HG02852 (cell line): ENCODE measurements at regions not wholly inside any gene's neighbourhood (a gene's known extent, or its start where the extent isn't known, plus 50 kb on each side); places are given as distances from the start of the nearest gene placed in this dataset.
"Not testable (repeated sequence)": the region's sequence is repeated elsewhere in the genome, so short reads cannot be mapped to it uniquely, and the experiment has no call there.

Experiments
- ATAC-seq: cut with Tn5 transposase; IDR thresholded peaks from one replicate; pipeline ENCODE4 v1.9.1; 2021; ENCODE audit warnings: mild to moderate bottlenecking, moderate library complexity; ENCODE audit not compliant: unreplicated experiment

GRCh38 chr9:1115370-1115769, 65.2 kb downstream of the DMRT2 start:
- ATAC-seq: no peak

- no peak for ATAC-seq
These were observed 67.3 kb downstream of the DMRT2 start for GRCh38 chr9:1117439-1117838.

GRCh38 chr9:1120500-1121165, 70.5 kb downstream of the DMRT2 start:
- no peak for ATAC-seq

- no peak for ATAC-seq
These were observed 75.6 kb downstream of the DMRT2 start for GRCh38 chr9:1125741-1126140.

- ATAC-seq: no peak
These were observed 77.9 kb downstream of the DMRT2 start for GRCh38 chr9:1128046-1128445.

- ATAC-seq: no peak
These were observed 79.2 kb downstream of the DMRT2 start for GRCh38 chr9:1129382-1129781.

GRCh38 chr9:1140057-1140456, 89.9 kb downstream of the DMRT2 start:
- ATAC-seq: no peak

- ATAC-seq: no peak
These were observed 101.5 kb downstream of the DMRT2 start for GRCh38 chr9:1151691-1152090.

GRCh38 chr9:1152171-1152570, 102.0 kb downstream of the DMRT2 start:
- no peak for ATAC-seq

- ATAC-seq: no peak
These were observed 104.6 kb downstream of the DMRT2 start for GRCh38 chr9:1154739-1155138.

GRCh38 chr9:1155602-1156001, 105.4 kb downstream of the DMRT2 start:
- no peak for ATAC-seq

GRCh38 chr9:1156794-1157550, 106.8 kb downstream of the DMRT2 start:
- ATAC-seq: no peak

- no peak for ATAC-seq
These were observed 107.7 kb downstream of the DMRT2 start for GRCh38 chr9:1157836-1158235.

- ATAC-seq: no peak
These were observed 120.8 kb downstream of the DMRT2 start for GRCh38 chr9:1170918-1171317.

- ATAC-seq: no peak
These were observed 121.4 kb downstream of the DMRT2 start for GRCh38 chr9:1171546-1171945.

- ATAC-seq: no peak
These were observed 123.1 kb downstream of the DMRT2 start for GRCh38 chr9:1173211-1173610.

GRCh38 chr9:1173993-1174392, 123.8 kb downstream of the DMRT2 start:
- ATAC-seq: no peak

- no peak for ATAC-seq
These were observed 129.2 kb downstream of the DMRT2 start for GRCh38 chr9:1179366-1179765.

GRCh38 chr9:1184146-1184545, 134.0 kb downstream of the DMRT2 start:
- ATAC-seq: no peak

GRCh38 chr9:1187137-1187536, 137.0 kb downstream of the DMRT2 start:
- ATAC-seq: not testable (repeated sequence)

- ATAC-seq: not testable (repeated sequence)
These were observed 145.5 kb downstream of the DMRT2 start for GRCh38 chr9:1195636-1196035.

GRCh38 chr9:1198085-1198484, 147.9 kb downstream of the DMRT2 start:
- no peak for ATAC-seq

- ATAC-seq: no peak
These were observed 150.7 kb downstream of the DMRT2 start for GRCh38 chr9:1200847-1201251.
